ENCODE measurements at regions not wholly inside any gene's neighbourhood (a gene's known extent, or its start where the extent isn't known, plus 50 kb on each side); places are given as distances from the start of the nearest gene placed in this dataset.

- TF ChIP-seq CTCF (IDR thresholded peaks at IDR 0.05) (no peak), POLR2A (IDR thresholded peaks at IDR 0.05) (no peak)
Observed at GRCh38 chr3:166201476-166201875, 364.3 kb upstream of the BCHE start.

All from body of pancreas (tissue), 4 donors.